ENCODE measurements at regions not wholly inside any gene's neighbourhood (a gene's known extent, or its start where the extent isn't known, plus 50 kb on each side); places are given as distances from the start of the nearest gene placed in this dataset.

DNA sequence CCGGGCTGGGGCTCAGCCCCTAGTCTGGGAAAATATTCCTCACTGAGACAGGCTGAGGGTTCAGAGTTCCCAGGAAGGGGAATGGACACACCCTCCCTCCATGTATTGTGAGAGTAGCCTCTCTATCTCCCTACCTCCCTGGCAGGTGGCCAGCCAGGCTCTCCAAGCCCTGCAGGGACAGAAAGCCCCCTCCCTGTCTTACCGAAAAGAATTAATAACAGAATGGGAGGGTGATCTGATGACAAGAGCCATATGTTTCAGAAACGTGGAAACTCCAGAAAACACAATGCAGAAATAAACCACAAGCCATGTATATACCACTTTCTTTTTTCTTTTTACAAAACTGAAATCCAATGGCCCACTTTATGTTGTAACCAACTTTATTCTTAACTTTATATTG lies 140.0 kb downstream of the CHST1 start:
- H3K4me3 ChIP-seq (ENCODE audit: low read length) = no peak overlapping the region
- no peak for DNase-seq (ENCODE audit: low read depth)
- TF ChIP-seq, protein P1, sequence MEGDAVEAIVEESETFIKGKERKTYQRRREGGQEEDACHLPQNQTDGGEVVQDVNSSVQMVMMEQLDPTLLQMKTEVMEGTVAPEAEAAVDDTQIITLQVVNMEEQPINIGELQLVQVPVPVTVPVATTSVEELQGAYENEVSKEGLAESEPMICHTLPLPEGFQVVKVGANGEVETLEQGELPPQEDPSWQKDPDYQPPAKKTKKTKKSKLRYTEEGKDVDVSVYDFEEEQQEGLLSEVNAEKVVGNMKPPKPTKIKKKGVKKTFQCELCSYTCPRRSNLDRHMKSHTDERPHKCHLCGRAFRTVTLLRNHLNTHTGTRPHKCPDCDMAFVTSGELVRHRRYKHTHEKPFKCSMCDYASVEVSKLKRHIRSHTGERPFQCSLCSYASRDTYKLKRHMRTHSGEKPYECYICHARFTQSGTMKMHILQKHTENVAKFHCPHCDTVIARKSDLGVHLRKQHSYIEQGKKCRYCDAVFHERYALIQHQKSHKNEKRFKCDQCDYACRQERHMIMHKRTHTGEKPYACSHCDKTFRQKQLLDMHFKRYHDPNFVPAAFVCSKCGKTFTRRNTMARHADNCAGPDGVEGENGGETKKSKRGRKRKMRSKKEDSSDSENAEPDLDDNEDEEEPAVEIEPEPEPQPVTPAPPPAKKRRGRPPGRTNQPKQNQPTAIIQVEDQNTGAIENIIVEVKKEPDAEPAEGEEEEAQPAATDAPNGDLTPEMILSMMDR (conservative IDR thresholded peaks at IDR 0.05; ENCODE audit: low read depth, low read length) = no peak

DNA sequence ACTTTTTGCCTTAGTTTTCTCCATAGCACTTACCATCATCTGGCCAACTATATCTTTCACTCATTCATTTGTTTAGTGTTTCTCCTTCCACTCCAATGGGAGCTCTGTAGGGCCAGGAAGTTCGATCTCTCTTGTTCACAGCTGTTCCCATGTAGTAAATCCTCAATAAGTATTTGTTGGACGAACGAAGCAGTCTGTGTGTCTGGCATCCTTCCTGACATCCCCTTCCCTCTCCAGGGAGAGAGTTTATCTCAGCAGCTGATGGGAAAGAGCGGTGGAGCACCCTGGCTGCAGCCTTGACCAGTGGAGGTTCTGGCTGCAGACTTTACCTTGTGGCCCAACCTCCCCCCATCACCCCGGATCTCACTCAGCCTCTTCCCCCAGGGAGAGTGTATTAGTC lies 141.7 kb downstream of the CHST1 start:
- TF ChIP-seq, protein P1 (conservative IDR thresholded peaks at IDR 0.05; ENCODE audit: low read depth, low read length) = no peak

DNA sequence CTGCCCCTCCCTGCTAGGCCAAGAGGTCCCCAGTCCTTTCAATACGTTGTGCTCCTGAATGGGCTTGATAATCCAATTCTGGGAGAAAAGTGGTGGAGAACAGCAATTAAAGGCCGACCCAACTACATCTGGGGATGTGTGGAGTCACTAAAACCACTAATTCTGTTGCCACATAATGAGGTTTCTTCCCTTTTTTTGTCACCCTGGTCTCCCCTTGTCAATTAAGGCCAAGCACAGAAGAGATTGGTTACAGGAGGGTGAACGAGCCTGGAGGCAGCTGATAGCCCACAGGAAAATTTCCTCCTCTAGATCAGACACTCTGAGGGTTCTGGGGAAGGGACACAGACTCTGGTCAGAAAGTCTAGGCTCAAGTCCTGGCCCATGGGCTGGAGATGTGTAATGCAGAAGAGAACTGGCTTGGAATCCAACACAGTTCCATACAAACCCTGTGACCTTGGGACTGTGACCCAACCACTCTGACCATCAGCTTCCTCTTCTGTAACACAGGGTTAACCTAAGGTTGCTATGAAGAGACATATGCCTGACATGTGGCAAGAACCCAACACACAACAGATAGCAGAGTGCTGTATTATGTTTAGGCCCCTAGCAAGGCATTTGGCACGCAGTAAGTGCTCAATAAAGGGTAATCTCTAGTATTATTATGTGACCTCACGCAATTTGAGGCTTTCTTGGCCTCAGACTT lies 146.4 kb downstream of the CHST1 start:
- H3K4me3 ChIP-seq (ENCODE audit: low read length) = no peak overlapping the region
- TF ChIP-seq, protein P1 (conservative IDR thresholded peaks at IDR 0.05; ENCODE audit: low read depth, low read length) = no peak
- DNase-seq (ENCODE audit: low read depth) = no peak

More for the DNA sequence above, 141.7 kb downstream of the CHST1 start:
- H3K4me3 ChIP-seq (ENCODE audit: low read length) = no peak overlapping the region
- no peak for DNase-seq (ENCODE audit: low read depth)

DNA sequence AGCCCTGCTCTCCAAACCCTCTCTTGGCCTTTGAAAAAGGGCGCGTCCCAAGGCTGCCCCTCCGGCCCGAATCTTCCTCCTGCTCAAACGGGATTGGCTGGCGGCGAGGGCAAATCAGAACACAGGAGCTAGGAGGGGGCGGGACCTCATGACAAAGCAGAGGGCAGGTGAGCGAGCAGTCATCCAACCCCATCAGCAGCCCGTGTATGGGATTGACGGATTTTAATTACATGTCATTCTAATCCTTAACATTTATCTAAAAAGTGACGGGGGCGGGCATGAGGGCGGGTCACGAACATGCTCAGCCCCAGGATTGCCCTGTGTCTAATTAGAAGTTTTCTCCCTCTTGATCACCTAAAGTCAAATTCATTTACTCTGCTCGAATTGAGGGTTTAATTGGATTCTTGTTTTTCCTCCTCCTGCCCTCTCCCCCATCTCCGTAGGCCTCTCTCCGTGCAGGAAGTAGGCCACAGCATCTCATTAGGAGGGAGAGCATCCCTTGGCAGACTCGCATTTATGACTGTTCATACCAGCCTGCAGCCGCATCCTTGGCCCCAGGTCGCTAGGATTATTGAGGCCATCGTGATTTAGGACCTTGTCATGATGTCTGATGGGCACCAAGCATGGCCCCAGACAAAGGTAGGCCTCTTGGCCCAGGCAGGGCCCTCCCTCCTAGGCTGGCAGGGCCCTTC lies 147.1 kb downstream of the CHST1 start:
- TF ChIP-seq, protein P1 (conservative IDR thresholded peaks at IDR 0.05; ENCODE audit: low read depth, low read length) = no peak
- no peak overlapping the region for H3K4me3 ChIP-seq (ENCODE audit: low read length)
- DNase-seq (ENCODE audit: low read depth) = no peak

DNA sequence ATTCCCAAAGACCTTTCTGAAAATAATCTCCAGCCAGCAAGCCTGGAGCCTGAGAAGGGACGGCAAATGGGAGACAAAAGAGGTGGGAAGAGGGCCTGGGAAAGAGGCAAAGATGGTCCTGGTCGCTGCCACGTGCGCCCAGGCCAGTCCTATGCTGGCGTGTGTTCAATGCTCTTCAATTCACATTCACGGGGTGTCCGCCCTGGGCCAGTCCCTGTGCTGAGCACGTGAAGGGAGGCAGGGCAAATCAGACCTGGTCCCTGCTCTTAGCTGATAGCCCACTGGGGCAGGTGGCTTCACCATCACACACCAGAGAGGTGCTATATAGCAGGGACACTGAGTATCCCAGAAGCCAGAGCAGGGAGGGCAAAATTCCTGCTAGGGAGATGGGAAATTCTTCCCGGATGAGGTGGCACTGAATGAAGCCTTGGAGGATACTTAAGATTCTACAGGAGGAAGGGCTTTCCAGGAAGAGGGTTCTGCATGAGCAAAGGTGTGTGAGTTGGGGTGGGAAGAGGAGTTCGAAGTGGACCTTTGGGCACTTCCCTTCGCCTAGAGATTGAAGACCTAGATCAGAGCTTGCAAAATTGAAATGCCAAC lies 148.2 kb downstream of the CHST1 start:
- no peak overlapping the region for H3K4me3 ChIP-seq (ENCODE audit: low read length)
- DNase-seq (ENCODE audit: low read depth) = no peak
- TF ChIP-seq, protein P1 (conservative IDR thresholded peaks at IDR 0.05; ENCODE audit: low read depth, low read length) = no peak

DNA sequence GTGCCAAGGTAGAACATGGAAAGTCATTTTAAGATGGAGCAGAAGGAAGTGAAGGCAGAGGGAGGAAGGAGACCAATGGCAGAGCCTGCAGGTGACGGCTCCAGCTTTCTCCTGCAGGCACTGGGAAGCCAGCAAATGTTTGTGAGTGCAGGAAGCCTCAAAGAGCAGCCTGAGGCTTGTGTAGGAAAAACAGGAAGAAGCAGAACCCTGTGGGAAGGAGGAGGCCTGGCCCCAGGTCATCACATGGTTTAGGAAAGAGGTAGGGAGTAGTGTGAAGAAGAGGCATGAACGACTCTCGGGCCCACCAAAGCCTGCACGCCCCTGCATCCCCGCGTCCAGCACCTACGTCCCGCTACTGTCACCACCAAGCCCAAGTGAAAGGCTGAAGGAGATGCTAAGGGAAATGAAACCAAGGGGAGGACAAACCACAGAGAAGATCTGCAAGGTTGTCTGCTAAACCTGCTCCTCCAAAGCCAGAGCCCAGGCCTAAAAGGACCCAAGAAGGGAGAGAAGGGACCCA lies 151.5 kb downstream of the CHST1 start:
- TF ChIP-seq, protein P1 (conservative IDR thresholded peaks at IDR 0.05; ENCODE audit: low read depth, low read length) = no peak
- no peak overlapping the region for H3K4me3 ChIP-seq (ENCODE audit: low read length)
- DNase-seq (ENCODE audit: low read depth) = no peak

Measured in retinal pigment epithelial cell (primary cell).